MCF 10A (cell line): ENCODE measurements at regions not wholly inside any gene's neighbourhood (a gene's known extent, or its start where the extent isn't known, plus 50 kb on each side); places are given as distances from the start of the nearest gene placed in this dataset.

Experiments used
- BruUV-seq: library from RNA; stranded (reverse); fragments of 400-500 nt; replicated peaks from 2 replicates; lab custom pipeline; 2021; lab: Mats Ljungman, UMichigan
- CTCF ChIA-PET: fragments of 300-600 bp; sonication (Branson Sonifier 250); formaldehyde crosslinking; extraction: SDS; loops from one replicate; lab custom pipeline; 2021; ENCODE audit warnings: antibody characterized with exemption, inconsistent platforms; lab: Yijun Ruan, JAX
- POLR2A ChIA-PET: fragments of 300-600, 350-650 bp; sonication (Branson Sonifier 250); formaldehyde crosslinking; extraction: SDS; loops from one replicate; lab custom pipeline; 2020; ENCODE audit warnings: antibody characterized with exemption, inconsistent platforms; lab: Yijun Ruan, JAX
- DNase-seq: peaks from one replicate; pipeline ENCODE4 v3.0.0-alpha.2; 2018; ENCODE audit not compliant: unreplicated experiment
- H3K27ac Mint-ChIP-seq: one replicate; pipeline ENCODE4 v1.8.0; 2022; ENCODE audit warnings: mild to moderate bottlenecking, low read depth, mixed read lengths; ENCODE audit not compliant: unreplicated experiment
- H3K27me3 Mint-ChIP-seq: one replicate; pipeline ENCODE4 v1.8.0; 2022; ENCODE audit warnings: mixed read lengths; ENCODE audit not compliant: insufficient read depth, unreplicated experiment
- H3K36me3 Mint-ChIP-seq: one replicate; pipeline ENCODE4 v1.8.0; 2022; ENCODE audit warnings: mild to moderate bottlenecking, moderate library complexity, mixed read lengths; ENCODE audit not compliant: insufficient read depth, unreplicated experiment
- H3K4me1 Mint-ChIP-seq: one replicate; pipeline ENCODE4 v1.8.0; 2022; ENCODE audit warnings: mixed read lengths; ENCODE audit not compliant: insufficient read depth, unreplicated experiment
- H3K4me3 Mint-ChIP-seq: one replicate; pipeline ENCODE4 v1.8.0; 2022; ENCODE audit warnings: mild to moderate bottlenecking, moderate library complexity, mixed read lengths; ENCODE audit not compliant: unreplicated experiment
- H3K9me3 Mint-ChIP-seq: one replicate; pipeline ENCODE4 v1.8.0; 2022; ENCODE audit warnings: mixed read lengths; ENCODE audit not compliant: unreplicated experiment
- CTCF ChIP-seq: fragments of 200-600 bp; IDR thresholded peaks from one replicate; pipeline ENCODE4 v1.8.0; 2022; ENCODE audit warnings: antibody characterized with exemption, mild to moderate bottlenecking; ENCODE audit not compliant: unreplicated experiment
- intact Hi-C: fragments of 100-400 bp; cut with micrococcal nuclease; formaldehyde crosslinking; loops from 2 replicates; pipeline ENCODE4 v1.14.1; 2022

- intact Hi-C loops = no loop called here
- no peak for DNase-seq
- H3K4me1 Mint-ChIP-seq = peaks cover 11% of the 10 kb centered on the region
- no TSS peak for BruUV-seq
- H3K27ac Mint-ChIP-seq = no peak overlapping the region
- H3K27me3 Mint-ChIP-seq = no peaks in the 10 kb centered on the region
- POLR2A ChIA-PET = interaction anchor here (0.6 to 1.2 kb wide), 2 partner anchors 9 to 66 kb away, joined by 3 to 4 read pairs; no protein-coding TSS in a partner anchor
- no peaks in the 10 kb centered on the region for H3K36me3 Mint-ChIP-seq
- no peaks in the 10 kb centered on the region for H3K9me3 Mint-ChIP-seq
- H3K4me3 Mint-ChIP-seq = no peak overlapping the region
- TF ChIP-seq CTCF = no peak
- CTCF ChIA-PET = interaction anchor here (0.8 to 1.9 kb wide), 4 partner anchors 12 to 583 kb away, joined by 3 to 7 read pairs (median 4); no protein-coding TSS in a partner anchor
Observed at GRCh38 chr2:176566496-176566895, 297.3 kb downstream of the MTX2 start.

GRCh38 chr2:176566961-176567360 lies 297.7 kb downstream of the MTX2 start:
- CTCF ChIA-PET = interaction anchor here (0.7 to 1.9 kb wide), 5 partner anchors 13 to 1475 kb away, joined by 3 to 7 read pairs (median 3); no protein-coding TSS in a partner anchor
- peaks cover 11% of the 10 kb centered on the region for H3K4me1 Mint-ChIP-seq

GRCh38 chr2:176567361-176567760 lies 298.1 kb downstream of the MTX2 start:
- H3K9me3 Mint-ChIP-seq = no peaks in the 10 kb centered on the region
- no peak overlapping the region for H3K27ac Mint-ChIP-seq
- ChIA-PET POLR2A (interaction anchor here (0.6 to 1.2 kb wide), 2 partner anchors 8 to 66 kb away, joined by 3 to 4 read pairs; no protein-coding TSS in a partner anchor), CTCF (interaction anchor here (0.7 to 1.9 kb wide), 5 partner anchors 13 to 1475 kb away, joined by 3 to 7 read pairs (median 3); no protein-coding TSS in a partner anchor)
- H3K4me1 Mint-ChIP-seq = peaks cover 7% of the 10 kb centered on the region
- BruUV-seq = no TSS peak
- H3K4me3 Mint-ChIP-seq = no peak overlapping the region
- TF ChIP-seq CTCF = no peak
- no peaks in the 10 kb centered on the region for H3K27me3 Mint-ChIP-seq
- no peaks in the 10 kb centered on the region for H3K36me3 Mint-ChIP-seq
- intact Hi-C loops = no loop called here
- DNase-seq = no peak

More at GRCh38 chr2:176566961-176567360, 297.7 kb downstream of the MTX2 start:
- H3K4me3 Mint-ChIP-seq = no peak overlapping the region
- no peak for TF ChIP-seq CTCF
- intact Hi-C loops = no loop called here
- H3K9me3 Mint-ChIP-seq = no peaks in the 10 kb centered on the region
- no TSS peak for BruUV-seq
- POLR2A ChIA-PET = interaction anchor here (0.6 to 1.2 kb wide), 2 partner anchors 9 to 66 kb away, joined by 3 to 4 read pairs; no protein-coding TSS in a partner anchor
- no peaks in the 10 kb centered on the region for H3K36me3 Mint-ChIP-seq
- no peak for DNase-seq
- H3K27ac Mint-ChIP-seq = no peak overlapping the region
- no peaks in the 10 kb centered on the region for H3K27me3 Mint-ChIP-seq

- CTCF ChIA-PET = interaction anchor here (0.7 kb wide), 1 partner anchor 9 kb away, joined by 3 read pairs; no protein-coding TSS in a partner anchor
Observed at GRCh38 chr2:176569574-176569973, 300.3 kb downstream of the MTX2 start.

More at GRCh38 chr2:176569574-176569973, 300.3 kb downstream of the MTX2 start:
- no peak for DNase-seq
- no peaks in the 10 kb centered on the region for H3K27me3 Mint-ChIP-seq
- BruUV-seq = no TSS peak
- H3K4me3 Mint-ChIP-seq = no peak overlapping the region
- POLR2A ChIA-PET = no interaction called here
- H3K4me1 Mint-ChIP-seq = no peaks in the 10 kb centered on the region
- H3K9me3 Mint-ChIP-seq = no peaks in the 10 kb centered on the region
- intact Hi-C loops = no loop called here
- no peak overlapping the region for H3K27ac Mint-ChIP-seq
- no peaks in the 10 kb centered on the region for H3K36me3 Mint-ChIP-seq
- no peak for TF ChIP-seq CTCF
